GM23248 (cell line): ENCODE measurements at regions not wholly inside any gene's neighbourhood (a gene's known extent, or its start where the extent isn't known, plus 50 kb on each side); places are given as distances from the start of the nearest gene placed in this dataset.

ENCODE experiments used
- EZH2 ChIP-seq: fragments of 200-600 bp; sonication (generic); IDR thresholded peaks from 2 replicates; pipeline ENCODE4 v1.6.1; 2018; ENCODE audit warnings: antibody characterized with exemption, mild to moderate bottlenecking; ENCODE audit not compliant: insufficient read depth, poor library complexity, severe bottlenecking
- EZH2phosphoT487 ChIP-seq: fragments of 200-600 bp; sonication (generic); IDR thresholded peaks from 2 replicates; pipeline ENCODE4 v1.6.1; 2018; ENCODE audit warnings: antibody characterized with exemption, moderate library complexity, mild to moderate bottlenecking, low read depth; ENCODE audit not compliant: insufficient read depth

GRCh38 chr6:74798302-74798701 is 407.6 kb downstream of the COL12A1 start:
- TF ChIP-seq EZH2, result no peak
- no peak for TF ChIP-seq EZH2phosphoT487
